Smooth muscle cell (in vitro differentiated cells): ENCODE measurements at regions not wholly inside any gene's neighbourhood (a gene's known extent, or its start where the extent isn't known, plus 50 kb on each side); places are given as distances from the start of the nearest gene placed in this dataset.

Source experiments
- DNase-seq: peaks from one replicate; lab custom pipeline; 2025; ENCODE audit not compliant: unreplicated experiment; lab: John Stamatoyannopoulos, UW
- H2AFZ ChIP-seq: fragments of 200-600 bp; sonication (generic); 2 replicates; pipeline ENCODE4 v1.6.0; 2016; ENCODE audit warnings: antibody characterized with exemption, low read depth, mild to moderate bottlenecking
- H3F3A ChIP-seq: fragments of 200-600 bp; sonication (generic); 2 replicates; pipeline ENCODE4 v1.6.0; 2017; ENCODE audit warnings: antibody characterized with exemption, low read depth
- H3K27ac ChIP-seq: fragments of 200-600 bp; sonication (generic); 2 replicates; pipeline ENCODE4 v1.5.1; 2016; ENCODE audit warnings: low read depth, mild to moderate bottlenecking
- H3K27me3 ChIP-seq: fragments of 200-600 bp; sonication (generic); 2 replicates; pipeline ENCODE4 v1.6.1; 2016; ENCODE audit warnings: low read depth, mild to moderate bottlenecking
- H3K36me3 ChIP-seq: fragments of 200-600 bp; sonication (generic); 2 replicates; pipeline ENCODE4 v1.5.1; 2016; ENCODE audit warnings: low read depth
- H3K4me1 ChIP-seq: fragments of 200-600 bp; sonication (generic); 2 replicates; pipeline ENCODE4 v1.5.1; 2016; ENCODE audit warnings: low read depth
- H3K4me2 ChIP-seq: fragments of 200-600 bp; sonication (generic); 2 replicates; pipeline ENCODE4 v1.6.0; 2016; ENCODE audit warnings: mild to moderate bottlenecking
- H3K4me3 ChIP-seq: fragments of 200-600 bp; sonication (generic); 2 replicates; pipeline ENCODE4 v1.5.1; 2016; ENCODE audit warnings: mild to moderate bottlenecking
- H3K79me2 ChIP-seq: fragments of 200-600 bp; sonication (generic); 2 replicates; pipeline ENCODE4 v1.6.0; 2016; ENCODE audit warnings: low read depth, mild to moderate bottlenecking
- H3K9ac ChIP-seq: fragments of 200-600 bp; sonication (generic); 2 replicates; pipeline ENCODE4 v1.6.0; 2016; ENCODE audit warnings: low read depth
- H3K9me3 ChIP-seq: fragments of 200-600 bp; sonication (generic); replicated peaks from 2 replicates; pipeline ENCODE4 v1.5.1; 2016; ENCODE audit warnings: low read depth
- H4K20me1 ChIP-seq: fragments of 200-600 bp; sonication (generic); 2 replicates; pipeline ENCODE4 v1.6.0; 2016; ENCODE audit warnings: low read depth
- CTCF ChIP-seq: fragments of 200-600 bp; sonication (generic); IDR thresholded peaks from 2 replicates; pipeline ENCODE4 v1.5.1; 2017; ENCODE audit warnings: borderline replicate concordance, mild to moderate bottlenecking, antibody characterized with exemption; ENCODE audit not compliant: insufficient read depth, poor library complexity, severe bottlenecking
- WGBS: methylation state at CpG from one replicate; pipeline ENCODE4 v1.1.7; 2016; ENCODE audit warnings: low lambda C conversion rate; 5-methylcytosine and 5-hydroxymethylcytosine counted together

GRCh38 chr1:30516485-30516858 is 206.9 kb downstream of the MATN1 start:
- no peaks in the 10 kb centered on the region for H3K36me3 ChIP-seq
- no peak for DNase-seq
- no peak for TF ChIP-seq CTCF
- no peak overlapping the region for H3K4me2 ChIP-seq
- H3K4me1 ChIP-seq, result peaks cover 8% of the 10 kb centered on the region
- H2AFZ ChIP-seq, result no peak overlapping the region
- no peak overlapping the region for H3K9ac ChIP-seq
- H3K4me3 ChIP-seq, result no peak overlapping the region
- no peaks in the 10 kb centered on the region for H3K27me3 ChIP-seq
- 91% methylated on average over 4 of the region's 4 CpGs for WGBS
- no peaks in the 10 kb centered on the region for H3K79me2 ChIP-seq
- H3K27ac ChIP-seq, result no peak overlapping the region
- no peaks in the 10 kb centered on the region for H3F3A ChIP-seq
- no peaks in the 10 kb centered on the region for H3K9me3 ChIP-seq
- H4K20me1 ChIP-seq, result no peaks in the 10 kb centered on the region

GRCh38 chr1:30515755-30516484 is 207.5 kb downstream of the MATN1 start:
- Histone ChIP-seq H3K79me2 (no peaks in the 10 kb centered on the region), H3K27me3 (no peaks in the 10 kb centered on the region), H3F3A (no peaks in the 10 kb centered on the region), H3K4me2 (no peak overlapping the region), H3K4me1 (peaks cover 8% of the 10 kb centered on the region), H2AFZ (no peak overlapping the region), H3K36me3 (no peaks in the 10 kb centered on the region), H3K27ac (no peak overlapping the region), H3K4me3 (no peak overlapping the region), H3K9me3 (no peaks in the 10 kb centered on the region), H3K9ac (no peak overlapping the region), H4K20me1 (no peaks in the 10 kb centered on the region)
- no peak for DNase-seq
- WGBS, result 79% methylated on average over 10 of the region's 10 CpGs
- no peak for TF ChIP-seq CTCF

- no peaks in the 10 kb centered on the region for H3K27me3 ChIP-seq
- no peak for DNase-seq
- no peak overlapping the region for H2AFZ ChIP-seq
- no peaks in the 10 kb centered on the region for H3K36me3 ChIP-seq
- no peak overlapping the region for H3K4me2 ChIP-seq
- TF ChIP-seq CTCF, result no peak
- H3F3A ChIP-seq, result no peaks in the 10 kb centered on the region
- no peak overlapping the region for H3K4me3 ChIP-seq
- H3K79me2 ChIP-seq, result no peaks in the 10 kb centered on the region
- H3K4me1 ChIP-seq, result peaks cover 8% of the 10 kb centered on the region
- no peaks in the 10 kb centered on the region for H4K20me1 ChIP-seq
- H3K27ac ChIP-seq, result no peak overlapping the region
- H3K9ac ChIP-seq, result no peak overlapping the region
- H3K9me3 ChIP-seq, result no peaks in the 10 kb centered on the region
- WGBS, result 89% methylated on average over 3 of the region's 3 CpGs
Measured at GRCh38 chr1:30514945-30515344, 208.4 kb downstream of the MATN1 start.

- Histone ChIP-seq H3K79me2 (no peaks in the 10 kb centered on the region), H4K20me1 (no peaks in the 10 kb centered on the region), H3K36me3 (no peaks in the 10 kb centered on the region), H3K9me3 (no peaks in the 10 kb centered on the region), H3K4me2 (no peak overlapping the region), H3F3A (no peaks in the 10 kb centered on the region), H3K4me3 (no peak overlapping the region), H3K27me3 (no peaks in the 10 kb centered on the region), H3K9ac (no peak overlapping the region), H2AFZ (no peak overlapping the region), H3K27ac (no peak overlapping the region), H3K4me1 (peaks cover 8% of the 10 kb centered on the region)
- no peak for DNase-seq
- WGBS, result 72% methylated on average over 6 of the region's 6 CpGs
- no peak for TF ChIP-seq CTCF
Measured at GRCh38 chr1:30514137-30514654, 209.2 kb downstream of the MATN1 start.
